ENCODE measurements at regions not wholly inside any gene's neighbourhood (a gene's known extent, or its start where the extent isn't known, plus 50 kb on each side); places are given as distances from the start of the nearest gene placed in this dataset.

DNA sequence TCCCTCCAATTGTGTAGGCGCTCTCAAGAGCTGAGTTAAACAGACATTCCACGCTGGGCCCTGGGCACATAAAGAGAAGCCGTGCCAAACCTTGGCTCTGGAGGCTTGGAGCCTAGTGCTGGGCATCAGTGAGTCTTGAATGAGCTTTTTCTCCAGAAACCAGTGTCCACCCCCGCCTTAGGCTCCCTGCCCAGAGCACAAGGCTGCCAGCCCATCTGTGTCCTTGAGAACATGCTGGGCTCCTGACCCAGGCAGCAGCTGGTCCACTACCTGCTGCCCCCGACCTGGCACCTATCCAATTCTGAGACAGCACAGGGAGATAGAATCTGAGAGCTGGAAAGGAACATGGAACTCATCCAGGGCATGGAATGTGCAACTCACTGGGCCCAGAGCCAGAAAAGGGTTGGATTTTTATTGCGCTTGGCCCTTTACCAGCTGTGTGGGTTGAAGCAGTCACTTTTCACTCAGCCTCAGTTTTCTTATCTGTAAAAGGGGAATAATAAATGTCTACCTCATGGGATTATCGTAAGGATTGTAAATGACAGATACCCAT, 92.4 kb upstream of the CPLX2 start:
- CTCF ChIA-PET = no interaction called here
- DNase-seq (ENCODE audit: low read depth) = no peak
- POLR2A ChIA-PET = no interaction called here
- Histone ChIP-seq H3K4me3 (ENCODE audit: low read depth, low read length) (no peak overlapping the region), H3K27me3 (ENCODE audit: control insufficient read depth, insufficient read depth, low read length) (peaks cover 2% of the 10 kb centered on the region; the same call in 1 of the 2 replicates), H3K36me3 (ENCODE audit: control insufficient read depth, insufficient read depth, low read length) (no peaks in the 10 kb centered on the region)
- TF ChIP-seq, protein P1, sequence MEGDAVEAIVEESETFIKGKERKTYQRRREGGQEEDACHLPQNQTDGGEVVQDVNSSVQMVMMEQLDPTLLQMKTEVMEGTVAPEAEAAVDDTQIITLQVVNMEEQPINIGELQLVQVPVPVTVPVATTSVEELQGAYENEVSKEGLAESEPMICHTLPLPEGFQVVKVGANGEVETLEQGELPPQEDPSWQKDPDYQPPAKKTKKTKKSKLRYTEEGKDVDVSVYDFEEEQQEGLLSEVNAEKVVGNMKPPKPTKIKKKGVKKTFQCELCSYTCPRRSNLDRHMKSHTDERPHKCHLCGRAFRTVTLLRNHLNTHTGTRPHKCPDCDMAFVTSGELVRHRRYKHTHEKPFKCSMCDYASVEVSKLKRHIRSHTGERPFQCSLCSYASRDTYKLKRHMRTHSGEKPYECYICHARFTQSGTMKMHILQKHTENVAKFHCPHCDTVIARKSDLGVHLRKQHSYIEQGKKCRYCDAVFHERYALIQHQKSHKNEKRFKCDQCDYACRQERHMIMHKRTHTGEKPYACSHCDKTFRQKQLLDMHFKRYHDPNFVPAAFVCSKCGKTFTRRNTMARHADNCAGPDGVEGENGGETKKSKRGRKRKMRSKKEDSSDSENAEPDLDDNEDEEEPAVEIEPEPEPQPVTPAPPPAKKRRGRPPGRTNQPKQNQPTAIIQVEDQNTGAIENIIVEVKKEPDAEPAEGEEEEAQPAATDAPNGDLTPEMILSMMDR (IDR thresholded peaks at IDR 0.05; ENCODE audit: insufficient read depth, low read depth, low read length) = no peak

DNA sequence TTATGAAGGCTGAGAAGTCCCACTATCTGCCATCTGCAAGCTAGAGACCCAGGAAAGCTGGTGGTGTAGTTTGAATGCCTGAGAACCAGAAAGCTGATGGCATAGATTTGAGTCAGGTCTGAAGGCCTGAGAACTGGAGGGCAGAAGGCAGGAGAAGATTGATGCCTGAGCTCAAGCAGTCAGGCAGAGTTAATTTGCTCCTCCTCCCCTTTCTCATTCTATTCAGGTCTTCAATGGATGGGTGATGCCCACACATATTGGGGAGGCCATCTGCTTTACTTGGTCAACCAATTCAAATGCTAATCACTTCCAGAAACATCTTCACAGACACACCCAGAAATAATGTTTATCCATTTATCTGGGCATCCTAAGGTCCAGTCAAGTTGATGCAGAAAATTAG, 87.6 kb upstream of the CPLX2 start:
- H3K27me3 ChIP-seq (ENCODE audit: control insufficient read depth, insufficient read depth, low read length) = no peaks in the 10 kb centered on the region
- ChIA-PET CTCF (interaction anchor here (1.3 to 1.7 kb wide), 2 partner anchors 13 to 54 kb away, joined by 4 to 5 read pairs; no protein-coding TSS in a partner anchor), POLR2A (no interaction called here)
- TF ChIP-seq, protein P1 (IDR thresholded peaks at IDR 0.05; ENCODE audit: insufficient read depth, low read depth, low read length) = no peak
- no peaks in the 10 kb centered on the region for H3K36me3 ChIP-seq (ENCODE audit: control insufficient read depth, insufficient read depth, low read length)
- DNase-seq (ENCODE audit: low read depth) = no peak
- H3K4me3 ChIP-seq (ENCODE audit: low read depth, low read length) = no peak overlapping the region

DNA sequence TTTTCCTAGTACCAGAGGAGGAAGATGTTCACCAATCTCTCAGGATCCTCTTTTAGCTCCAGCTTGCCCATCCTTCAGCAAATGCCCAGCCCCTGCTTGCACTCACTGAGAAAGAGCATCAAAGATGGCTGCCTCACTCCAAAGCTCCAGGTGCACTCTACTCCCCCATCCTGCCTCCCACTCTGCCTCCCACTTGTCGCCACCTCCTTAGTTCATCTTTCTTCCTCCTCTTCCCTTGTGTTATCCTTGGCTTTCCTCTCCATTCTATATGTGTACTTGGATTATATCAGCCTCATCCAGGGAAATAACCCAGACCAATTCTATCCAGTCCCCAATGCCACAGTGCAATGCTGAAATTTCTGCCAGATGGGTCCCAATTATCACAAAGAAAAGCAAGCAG, 87.1 kb upstream of the CPLX2 start:
- DNase-seq (ENCODE audit: low read depth) = no peak
- CTCF ChIA-PET = no interaction called here
- H3K27me3 ChIP-seq (ENCODE audit: control insufficient read depth, insufficient read depth, low read length) = no peaks in the 10 kb centered on the region
- no peaks in the 10 kb centered on the region for H3K36me3 ChIP-seq (ENCODE audit: control insufficient read depth, insufficient read depth, low read length)
- no peak overlapping the region for H3K4me3 ChIP-seq (ENCODE audit: low read depth, low read length)
- TF ChIP-seq, protein P1 (IDR thresholded peaks at IDR 0.05; ENCODE audit: insufficient read depth, low read depth, low read length) = no peak
- POLR2A ChIA-PET = no interaction called here

DNA sequence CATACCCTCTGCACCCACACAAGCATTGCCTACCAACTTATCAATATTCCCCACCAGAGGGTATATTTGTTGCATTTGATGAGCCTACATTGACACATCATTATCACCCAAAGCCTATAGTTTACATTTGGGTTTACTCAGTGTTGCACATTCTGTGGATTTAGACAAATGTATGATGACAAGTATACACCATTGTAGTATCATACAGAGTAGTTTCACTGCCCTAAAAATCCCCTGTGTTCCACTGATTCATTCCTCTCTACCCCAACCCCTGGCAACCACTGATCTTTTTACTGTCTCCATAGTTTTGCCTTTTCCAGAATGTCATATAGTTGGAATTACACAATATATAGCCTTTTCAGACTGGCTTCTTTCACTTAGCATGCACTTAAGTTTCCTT, 85.7 kb upstream of the CPLX2 start:
- H3K36me3 ChIP-seq (ENCODE audit: control insufficient read depth, insufficient read depth, low read length) = no peaks in the 10 kb centered on the region
- H3K27me3 ChIP-seq (ENCODE audit: control insufficient read depth, insufficient read depth, low read length) = no peaks in the 10 kb centered on the region
- ChIA-PET POLR2A (no interaction called here), CTCF (interaction anchor here (1.1 kb wide), 1 partner anchor 8 kb away, joined by 3 read pairs; no protein-coding TSS in a partner anchor)
- TF ChIP-seq, protein P1 (IDR thresholded peaks at IDR 0.05; ENCODE audit: insufficient read depth, low read depth, low read length) = no peak
- no peak overlapping the region for H3K4me3 ChIP-seq (ENCODE audit: low read depth, low read length)
- DNase-seq (ENCODE audit: low read depth) = no peak

DNA sequence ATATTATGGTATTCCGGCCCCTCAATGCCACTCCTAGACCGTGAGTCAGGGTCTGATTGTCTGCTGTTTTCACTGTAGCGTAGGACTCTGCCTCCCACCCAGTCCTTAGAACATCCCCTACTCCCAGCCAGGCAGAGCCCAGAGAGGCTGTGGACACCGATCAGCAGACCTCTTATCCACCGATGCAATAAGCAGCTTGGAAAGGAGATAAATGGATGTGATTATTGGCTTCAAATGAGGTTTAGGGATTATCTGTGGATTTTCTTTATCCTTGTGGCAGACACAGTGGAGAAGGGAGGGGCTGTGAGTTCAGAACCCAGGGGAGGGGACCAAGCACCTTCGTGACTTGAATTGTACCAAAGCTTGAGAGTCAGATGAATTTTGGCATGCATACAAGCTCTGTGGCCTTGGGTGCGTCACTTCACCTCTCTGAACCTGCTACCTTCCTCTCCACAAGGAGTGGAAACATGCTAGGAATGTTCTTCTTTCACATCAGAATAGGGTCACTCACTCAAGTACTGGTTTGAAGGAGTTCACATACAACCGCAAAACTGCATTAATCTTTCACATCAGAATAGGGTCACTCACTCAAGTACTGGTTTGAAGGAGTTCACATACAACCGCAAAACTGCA, 83.1 kb upstream of the CPLX2 start:
- ChIA-PET CTCF (no interaction called here), POLR2A (no interaction called here)
- H3K4me3 ChIP-seq (ENCODE audit: low read depth, low read length) = no peak overlapping the region
- H3K36me3 ChIP-seq (ENCODE audit: control insufficient read depth, insufficient read depth, low read length) = no peaks in the 10 kb centered on the region
- TF ChIP-seq, protein P1 (IDR thresholded peaks at IDR 0.05; ENCODE audit: insufficient read depth, low read depth, low read length) = no peak
- H3K27me3 ChIP-seq (ENCODE audit: control insufficient read depth, insufficient read depth, low read length) = no peaks in the 10 kb centered on the region
- no peak for DNase-seq (ENCODE audit: low read depth)
